Neural cell (in vitro differentiated cells): ENCODE measurements at regions not wholly inside any gene's neighbourhood (a gene's known extent, or its start where the extent isn't known, plus 50 kb on each side); places are given as distances from the start of the nearest gene placed in this dataset.

Source experiments
- H2AFZ ChIP-seq: fragments of 200-600, 300-800 bp; sonication (generic), shearing (Covaris generic); 2 replicates; pipeline ENCODE4 v1.6.0; 2014; ENCODE audit warnings: low read depth, mild to moderate bottlenecking, antibody characterized with exemption, low read length, moderate library complexity
- H3F3A ChIP-seq: fragments of 200-600 bp; shearing (Covaris generic); 2 replicates; pipeline ENCODE4 v1.6.1; 2016; ENCODE audit warnings: mild to moderate bottlenecking, moderate library complexity, mixed read lengths, antibody characterized with exemption, low read length; ENCODE audit not compliant: insufficient read depth, poor library complexity, severe bottlenecking
- H3K27ac ChIP-seq: fragments of 200-600, 300-800 bp; sonication (generic), shearing (Covaris generic); 2 replicates; pipeline ENCODE4 v1.5.1; 2014; ENCODE audit warnings: mild to moderate bottlenecking, low read length, moderate library complexity
- H3K27me3 ChIP-seq: fragments of 300-800, 200-600 bp; sonication (generic), shearing (Covaris generic); 2 replicates; pipeline ENCODE4 v1.6.0; 2014; ENCODE audit warnings: mild to moderate bottlenecking, low read depth, low read length, moderate library complexity; ENCODE audit not compliant: insufficient read depth
- H3K36me3 ChIP-seq: fragments of 300-800, 200-600 bp; sonication (generic), shearing (Covaris generic); 2 replicates; pipeline ENCODE4 v1.5.1; 2014; ENCODE audit warnings: mild to moderate bottlenecking, antibody characterized with exemption, low read length, moderate library complexity; ENCODE audit not compliant: insufficient read depth
- H3K4me2 ChIP-seq: fragments of 300-800, 200-600 bp; sonication (generic), shearing (Covaris generic); 2 replicates; pipeline ENCODE4 v1.6.0; 2014; ENCODE audit warnings: mild to moderate bottlenecking, low read length
- H3K4me3 ChIP-seq: fragments of 300-800, 200-600 bp; sonication (generic), shearing (Covaris generic); 2 replicates; pipeline ENCODE4 v1.5.1; 2014; ENCODE audit warnings: mild to moderate bottlenecking, low read length, moderate library complexity
- H3K79me2 ChIP-seq: fragments of 200-600 bp; shearing (Covaris generic); replicated peaks from 2 replicates; pipeline ENCODE4 v1.6.0; 2014; ENCODE audit warnings: mild to moderate bottlenecking, low read length, moderate library complexity; ENCODE audit not compliant: insufficient read depth
- H3K9ac ChIP-seq: fragments of 300-800, 200-600 bp; sonication (generic), shearing (Covaris generic); 2 replicates; pipeline ENCODE4 v1.6.1; 2016; ENCODE audit warnings: mild to moderate bottlenecking, low read length, mixed read lengths
- H3K9me2 ChIP-seq: fragments of 200-600 bp; shearing (Covaris generic); 2 replicates; pipeline ENCODE4 v1.6.1; 2016; ENCODE audit warnings: mild to moderate bottlenecking, low read length, mixed read lengths; ENCODE audit not compliant: insufficient read depth
- H3K9me3 ChIP-seq: fragments of 200-600, 300-800 bp; sonication (generic), shearing (Covaris generic); 2 replicates; pipeline ENCODE4 v1.6.1; 2016; ENCODE audit warnings: mild to moderate bottlenecking, mixed run types, low read length, moderate library complexity, mixed read lengths
- H4K20me1 ChIP-seq: fragments of 200-600 bp; shearing (Covaris generic); 2 replicates; pipeline ENCODE4 v1.6.1; 2016; ENCODE audit warnings: mild to moderate bottlenecking, mixed run types; ENCODE audit not compliant: insufficient read depth
- EP300 ChIP-seq: fragments of 450-650 bp; conservative IDR thresholded peaks from 2 replicates; pipeline ENCODE4 v1.6.1; 2014; ENCODE audit warnings: antibody characterized with exemption, mild to moderate bottlenecking, moderate library complexity; ENCODE audit not compliant: poor library complexity, severe bottlenecking
- EZH2 ChIP-seq: fragments of 200-600, 300-800 bp; shearing (Covaris generic), sonication (generic); IDR thresholded peaks from 2 replicates; pipeline ENCODE4 v1.6.1; 2014; ENCODE audit warnings: antibody characterized with exemption, low read length, borderline replicate concordance, mild to moderate bottlenecking; ENCODE audit not compliant: insufficient read depth, poor library complexity, severe bottlenecking
- MXI1 ChIP-seq: fragments of 450-650 bp; conservative IDR thresholded peaks from 2 replicates; pipeline ENCODE4 v1.6.1; 2014; ENCODE audit warnings: antibody characterized with exemption, mild to moderate bottlenecking; ENCODE audit not compliant: poor library complexity, severe bottlenecking
- POLR2AphosphoS5 ChIP-seq: IDR thresholded peaks from 2 replicates; pipeline ENCODE4 v1.6.1; 2012
- RAD21 ChIP-seq: fragments of 450-650 bp; conservative IDR thresholded peaks from 2 replicates; pipeline ENCODE4 v1.6.1; 2014; ENCODE audit warnings: antibody characterized with exemption, mild to moderate bottlenecking, moderate library complexity
- SMC3 ChIP-seq: fragments of 450-650 bp; conservative IDR thresholded peaks from 2 replicates; pipeline ENCODE4 v1.6.1; 2014; ENCODE audit warnings: antibody characterized with exemption, mild to moderate bottlenecking, moderate library complexity; ENCODE audit not compliant: poor library complexity
- TAF1 ChIP-seq: IDR thresholded peaks from 2 replicates; pipeline ENCODE4 v1.6.1; 2012; ENCODE audit warnings: low read depth
- TF ChIP-seq, protein P1 (sequence below): IDR thresholded peaks from 2 replicates; pipeline ENCODE4 v1.6.1; 2012; ENCODE audit warnings: borderline replicate concordance
- TF ChIP-seq, protein P2 (sequence below): fragments of 450-650 bp; IDR thresholded peaks from 2 replicates; pipeline ENCODE4 v1.5.1; 2014; ENCODE audit warnings: antibody characterized with exemption, mild to moderate bottlenecking, moderate library complexity; ENCODE audit not compliant: poor library complexity, severe bottlenecking

GRCh38 chr9:91056486-91056885, 254.9 kb downstream of the SYK start:
- Histone ChIP-seq H3K27ac (no peak overlapping the region), H3K36me3 (no peaks in the 10 kb centered on the region), H3F3A (no peaks in the 10 kb centered on the region), H3K4me3 (no peak overlapping the region), H3K9me2 (no peaks in the 10 kb centered on the region), H3K79me2 (no peaks in the 10 kb centered on the region), H4K20me1 (no peaks in the 10 kb centered on the region), H3K9ac (no peak overlapping the region), H3K4me2 (no peak overlapping the region), H3K9me3 (no peaks in the 10 kb centered on the region), H3K27me3 (no peaks in the 10 kb centered on the region), H2AFZ (no peak overlapping the region)
- TF ChIP-seq SMC3: no peak
- no peak for TF ChIP-seq RAD21
- no peak for TF ChIP-seq TAF1
- TF ChIP-seq POLR2AphosphoS5: no peak
- no peak for TF ChIP-seq MXI1
- no peak for TF ChIP-seq EZH2
- TF ChIP-seq, protein P1, sequence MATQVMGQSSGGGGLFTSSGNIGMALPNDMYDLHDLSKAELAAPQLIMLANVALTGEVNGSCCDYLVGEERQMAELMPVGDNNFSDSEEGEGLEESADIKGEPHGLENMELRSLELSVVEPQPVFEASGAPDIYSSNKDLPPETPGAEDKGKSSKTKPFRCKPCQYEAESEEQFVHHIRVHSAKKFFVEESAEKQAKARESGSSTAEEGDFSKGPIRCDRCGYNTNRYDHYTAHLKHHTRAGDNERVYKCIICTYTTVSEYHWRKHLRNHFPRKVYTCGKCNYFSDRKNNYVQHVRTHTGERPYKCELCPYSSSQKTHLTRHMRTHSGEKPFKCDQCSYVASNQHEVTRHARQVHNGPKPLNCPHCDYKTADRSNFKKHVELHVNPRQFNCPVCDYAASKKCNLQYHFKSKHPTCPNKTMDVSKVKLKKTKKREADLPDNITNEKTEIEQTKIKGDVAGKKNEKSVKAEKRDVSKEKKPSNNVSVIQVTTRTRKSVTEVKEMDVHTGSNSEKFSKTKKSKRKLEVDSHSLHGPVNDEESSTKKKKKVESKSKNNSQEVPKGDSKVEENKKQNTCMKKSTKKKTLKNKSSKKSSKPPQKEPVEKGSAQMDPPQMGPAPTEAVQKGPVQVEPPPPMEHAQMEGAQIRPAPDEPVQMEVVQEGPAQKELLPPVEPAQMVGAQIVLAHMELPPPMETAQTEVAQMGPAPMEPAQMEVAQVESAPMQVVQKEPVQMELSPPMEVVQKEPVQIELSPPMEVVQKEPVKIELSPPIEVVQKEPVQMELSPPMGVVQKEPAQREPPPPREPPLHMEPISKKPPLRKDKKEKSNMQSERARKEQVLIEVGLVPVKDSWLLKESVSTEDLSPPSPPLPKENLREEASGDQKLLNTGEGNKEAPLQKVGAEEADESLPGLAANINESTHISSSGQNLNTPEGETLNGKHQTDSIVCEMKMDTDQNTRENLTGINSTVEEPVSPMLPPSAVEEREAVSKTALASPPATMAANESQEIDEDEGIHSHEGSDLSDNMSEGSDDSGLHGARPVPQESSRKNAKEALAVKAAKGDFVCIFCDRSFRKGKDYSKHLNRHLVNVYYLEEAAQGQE: no peak
- TF ChIP-seq EP300: no peak
- TF ChIP-seq, protein P2, sequence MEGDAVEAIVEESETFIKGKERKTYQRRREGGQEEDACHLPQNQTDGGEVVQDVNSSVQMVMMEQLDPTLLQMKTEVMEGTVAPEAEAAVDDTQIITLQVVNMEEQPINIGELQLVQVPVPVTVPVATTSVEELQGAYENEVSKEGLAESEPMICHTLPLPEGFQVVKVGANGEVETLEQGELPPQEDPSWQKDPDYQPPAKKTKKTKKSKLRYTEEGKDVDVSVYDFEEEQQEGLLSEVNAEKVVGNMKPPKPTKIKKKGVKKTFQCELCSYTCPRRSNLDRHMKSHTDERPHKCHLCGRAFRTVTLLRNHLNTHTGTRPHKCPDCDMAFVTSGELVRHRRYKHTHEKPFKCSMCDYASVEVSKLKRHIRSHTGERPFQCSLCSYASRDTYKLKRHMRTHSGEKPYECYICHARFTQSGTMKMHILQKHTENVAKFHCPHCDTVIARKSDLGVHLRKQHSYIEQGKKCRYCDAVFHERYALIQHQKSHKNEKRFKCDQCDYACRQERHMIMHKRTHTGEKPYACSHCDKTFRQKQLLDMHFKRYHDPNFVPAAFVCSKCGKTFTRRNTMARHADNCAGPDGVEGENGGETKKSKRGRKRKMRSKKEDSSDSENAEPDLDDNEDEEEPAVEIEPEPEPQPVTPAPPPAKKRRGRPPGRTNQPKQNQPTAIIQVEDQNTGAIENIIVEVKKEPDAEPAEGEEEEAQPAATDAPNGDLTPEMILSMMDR: no peak

DNA sequence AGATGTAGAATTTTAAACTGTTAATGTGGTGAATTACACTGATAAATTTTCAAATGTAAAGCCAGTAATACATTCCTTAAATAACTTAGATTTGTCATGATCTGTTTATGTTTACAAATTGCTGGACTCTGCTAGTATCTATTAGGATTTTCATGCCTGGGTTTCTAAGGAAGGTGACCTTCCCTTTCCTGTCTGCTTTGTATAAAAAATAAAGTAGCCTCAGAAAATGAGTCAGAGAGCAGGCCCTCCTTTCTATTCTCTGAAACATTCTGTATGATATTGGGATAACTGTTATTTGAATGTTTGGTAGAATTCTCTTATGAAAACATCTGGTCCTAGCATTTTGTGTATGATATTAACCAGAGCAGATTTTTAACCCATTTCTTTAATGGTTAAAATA, 255.3 kb downstream of the SYK start:
- TF ChIP-seq, protein P2: no peak
- no peak for TF ChIP-seq MXI1
- TF ChIP-seq, protein P1: no peak
- TF ChIP-seq SMC3: no peak
- no peak for TF ChIP-seq TAF1
- TF ChIP-seq RAD21: no peak
- TF ChIP-seq POLR2AphosphoS5: no peak
- TF ChIP-seq EP300: no peak
- no peak for TF ChIP-seq EZH2
- no peaks in the 10 kb centered on the region for H3K9me2 ChIP-seq
- H2AFZ ChIP-seq: no peak overlapping the region
- H3K36me3 ChIP-seq: no peaks in the 10 kb centered on the region
- no peaks in the 10 kb centered on the region for H3K79me2 ChIP-seq
- no peak overlapping the region for H3K9ac ChIP-seq
- no peaks in the 10 kb centered on the region for H3K9me3 ChIP-seq
- no peaks in the 10 kb centered on the region for H3F3A ChIP-seq
- no peaks in the 10 kb centered on the region for H4K20me1 ChIP-seq
- H3K27me3 ChIP-seq: no peaks in the 10 kb centered on the region
- no peak overlapping the region for H3K4me2 ChIP-seq
- no peak overlapping the region for H3K4me3 ChIP-seq
- H3K27ac ChIP-seq: no peak overlapping the region
